GM12872 (cell line): ENCODE measurements at regions not wholly inside any gene's neighbourhood (a gene's known extent, or its start where the extent isn't known, plus 50 kb on each side); places are given as distances from the start of the nearest gene placed in this dataset.

Source experiments
- CTCF ChIP-seq: IDR thresholded peaks from 3 replicates; pipeline ENCODE4 v1.5.1; 2011; ENCODE audit warnings: low read depth, mild to moderate bottlenecking, low read length, moderate library complexity; ENCODE audit not compliant: insufficient read depth

GRCh38 chr10:85170026-85170425 lies 841.6 kb downstream of the CCSER2 start:
- TF ChIP-seq CTCF = no peak

GRCh38 chr10:85175635-85176034 lies 847.2 kb downstream of the CCSER2 start:
- TF ChIP-seq CTCF = no peak

GRCh38 chr10:85177767-85178166 lies 849.4 kb downstream of the CCSER2 start:
- TF ChIP-seq CTCF = no peak

GRCh38 chr10:85187047-85187446 lies 858.7 kb downstream of the CCSER2 start:
- no peak for TF ChIP-seq CTCF

GRCh38 chr10:85188770-85189484 lies 860.5 kb downstream of the CCSER2 start:
- TF ChIP-seq CTCF = no peak

GRCh38 chr10:85193796-85194195 lies 865.4 kb downstream of the CCSER2 start:
- no peak for TF ChIP-seq CTCF

GRCh38 chr10:85194706-85195105 lies 866.3 kb downstream of the CCSER2 start:
- no peak for TF ChIP-seq CTCF

GRCh38 chr10:85195596-85195995 lies 867.2 kb downstream of the CCSER2 start:
- TF ChIP-seq CTCF = no peak
